Epithelial cell of esophagus (primary cell): ENCODE measurements at regions not wholly inside any gene's neighbourhood (a gene's known extent, or its start where the extent isn't known, plus 50 kb on each side); places are given as distances from the start of the nearest gene placed in this dataset.

Experiments used
- DNase-seq: peaks from one replicate; pipeline ENCODE4 v3.0.0; 2010; ENCODE audit warnings: low read depth
- H3K4me3 ChIP-seq: 2 replicates; pipeline ENCODE4 v1.5.1; 2011; ENCODE audit warnings: mild to moderate bottlenecking, low read length, control low read depth
- CTCF ChIP-seq: IDR thresholded peaks from 2 replicates; pipeline ENCODE4 v1.5.1; 2011; ENCODE audit warnings: low read depth, mild to moderate bottlenecking, low read length, control low read depth, inconsistent platforms; ENCODE audit not compliant: insufficient read depth; ENCODE audit errors: missing control alignments

- DNase-seq: no peak
- no peak for TF ChIP-seq CTCF
- no peak overlapping the region for H3K4me3 ChIP-seq
Measured at GRCh38 chr5:152094060-152094459, 169.4 kb upstream of the GLRA1 start.

GRCh38 chr5:152092580-152092979 lies 167.9 kb upstream of the GLRA1 start:
- H3K4me3 ChIP-seq: no peak overlapping the region
- TF ChIP-seq CTCF: no peak
- peak; percentile 24 for DNase-seq

DNA sequence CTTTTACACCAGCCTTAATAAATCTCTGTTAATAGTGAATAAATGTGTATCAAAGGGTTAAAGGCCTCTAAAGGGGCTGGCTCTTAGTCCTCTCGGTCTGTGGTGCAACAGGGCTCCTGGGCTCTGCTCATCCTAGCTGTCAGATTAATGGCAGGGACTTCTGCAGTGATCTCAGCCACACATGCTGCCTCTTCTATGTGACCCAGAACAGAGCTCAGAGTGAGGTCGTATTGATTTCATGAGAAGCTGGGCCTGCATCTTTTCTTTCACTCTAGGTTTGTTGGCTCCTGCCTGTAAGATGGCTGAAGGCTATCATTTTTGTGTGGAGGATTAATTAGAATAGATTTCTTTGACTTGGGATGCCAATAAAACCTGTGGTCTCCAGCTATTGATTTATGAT lies 165.0 kb upstream of the GLRA1 start:
- no peak for TF ChIP-seq CTCF
- DNase-seq: no peak
- no peak overlapping the region for H3K4me3 ChIP-seq

DNA sequence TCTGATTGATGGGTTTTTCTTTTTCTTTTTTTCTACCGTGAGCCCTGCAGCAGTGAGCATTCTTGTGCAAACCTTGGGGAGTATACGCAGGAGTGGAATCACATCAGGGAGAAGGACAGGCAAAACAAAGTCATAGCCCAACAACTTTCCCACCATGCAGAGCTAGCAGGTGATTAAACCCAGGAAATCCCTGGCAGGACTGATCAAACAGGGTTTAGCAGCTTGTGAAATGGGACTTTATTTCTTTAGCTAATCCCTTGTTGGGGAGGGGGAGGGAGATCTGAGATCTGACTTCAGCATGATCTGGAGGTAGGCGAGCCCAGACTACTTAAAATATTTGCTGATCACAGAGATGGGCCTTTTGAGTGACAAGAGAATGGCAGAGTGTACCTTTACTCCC lies 162.0 kb upstream of the GLRA1 start:
- no peak overlapping the region for H3K4me3 ChIP-seq
- TF ChIP-seq CTCF: no peak
- DNase-seq: no peak

DNA sequence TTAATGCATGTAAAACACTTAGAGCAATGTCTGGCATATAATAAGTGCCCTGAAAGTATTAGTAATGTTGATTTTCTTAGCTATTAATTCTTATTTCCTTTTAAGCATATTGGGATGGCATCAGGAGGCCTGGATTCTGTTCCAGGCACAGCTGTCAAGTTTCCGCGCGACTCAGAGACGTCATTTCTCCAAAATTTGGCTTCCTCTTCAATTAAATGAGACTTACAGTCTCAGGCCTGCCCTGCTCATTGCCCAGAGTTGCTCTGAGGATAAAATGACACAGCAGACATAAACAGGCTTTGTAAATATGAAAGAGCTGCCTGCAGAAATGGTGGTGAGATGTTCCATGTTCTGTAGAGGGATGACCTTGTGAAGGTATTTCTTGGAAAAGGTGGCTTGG lies 159.8 kb upstream of the GLRA1 start:
- no peak overlapping the region for H3K4me3 ChIP-seq
- DNase-seq: no peak

DNA sequence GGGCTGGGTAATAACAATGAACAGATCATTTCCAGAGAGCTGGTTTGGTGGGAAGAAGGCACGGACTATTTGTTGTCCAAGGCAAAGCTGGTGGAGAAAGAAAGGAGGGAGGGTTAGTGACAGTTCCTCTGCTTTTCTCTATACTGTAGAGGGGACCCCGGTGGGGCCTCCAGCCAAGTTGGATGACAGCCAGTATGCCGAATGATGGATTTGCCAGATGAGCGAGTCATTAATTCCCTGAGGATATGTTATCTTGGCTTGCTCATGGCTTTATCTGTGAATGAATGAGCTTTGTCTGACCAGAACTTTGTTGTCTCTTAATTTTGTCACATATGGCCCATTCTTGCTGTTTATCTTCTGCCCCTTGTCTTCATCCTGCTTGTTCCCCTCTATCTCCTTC lies 158.6 kb upstream of the GLRA1 start:
- no peak for DNase-seq
- no peak for TF ChIP-seq CTCF
- no peak overlapping the region for H3K4me3 ChIP-seq

More for the DNA sequence above, 159.8 kb upstream of the GLRA1 start:
- TF ChIP-seq CTCF: no peak

- no peak for TF ChIP-seq CTCF
- DNase-seq: no peak
- H3K4me3 ChIP-seq: no peak overlapping the region
Measured at GRCh38 chr5:152072091-152072490, 147.4 kb upstream of the GLRA1 start.
